ENCODE measurements at regions not wholly inside any gene's neighbourhood (a gene's known extent, or its start where the extent isn't known, plus 50 kb on each side); places are given as distances from the start of the nearest gene placed in this dataset.
"Not testable (repeated sequence)": the region's sequence is repeated elsewhere in the genome, so short reads cannot be mapped to it uniquely, and the experiment has no call there.

DNA sequence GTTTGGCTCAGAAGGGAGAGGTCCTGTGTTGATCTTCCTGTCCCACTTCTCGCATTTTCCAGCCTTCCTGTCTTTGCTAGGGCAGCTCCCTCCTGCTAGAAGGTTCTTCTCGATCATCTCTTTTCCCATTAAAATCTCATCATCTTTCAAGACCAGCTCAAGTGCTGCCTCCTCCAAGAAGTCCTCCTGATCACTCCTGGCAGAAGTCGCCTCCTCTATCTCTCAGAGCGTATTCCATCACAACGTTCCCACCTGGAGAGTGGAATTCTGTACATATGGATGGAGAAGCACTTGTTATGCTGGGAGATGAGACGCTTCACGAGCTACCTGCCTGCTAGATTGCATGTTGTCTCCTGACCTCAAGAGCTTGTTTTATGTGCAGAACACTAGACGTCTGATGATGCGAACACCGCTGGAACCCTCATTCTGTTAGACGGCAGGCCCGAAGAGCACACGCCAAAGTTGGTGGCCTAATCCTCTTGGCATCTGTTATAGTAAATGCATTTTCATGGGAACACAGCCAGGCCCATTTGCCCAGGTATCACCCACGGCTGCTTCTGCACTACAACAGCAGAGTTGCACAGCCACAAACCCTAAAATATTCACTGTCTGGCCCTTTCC lies 68.0 kb upstream of the INSIG1 start:
- peak; percentile 27 for DNase-seq (ENCODE audit: low spot score)

DNA sequence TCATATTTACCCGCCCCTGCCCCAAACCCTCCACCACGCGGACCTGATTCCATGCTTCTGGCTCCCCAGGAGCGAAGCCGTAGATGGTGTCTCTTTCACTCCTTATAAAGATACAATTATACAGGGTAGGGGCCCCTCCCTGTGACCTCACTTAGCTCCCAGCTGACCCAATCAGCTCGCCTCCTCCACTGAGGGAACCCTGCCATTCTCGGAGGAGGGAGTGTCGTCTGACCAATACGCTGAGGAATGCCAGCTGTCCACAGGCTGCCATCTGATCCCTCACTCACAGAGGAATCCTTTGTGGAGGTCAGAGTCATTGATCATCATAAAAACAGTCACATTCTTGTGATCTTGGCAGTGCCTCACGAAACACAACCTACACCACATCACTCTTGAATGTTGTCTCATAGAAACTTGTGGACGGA lies 67.5 kb upstream of the INSIG1 start:
- peak; percentile 96 for DNase-seq (ENCODE audit: low spot score)

DNA sequence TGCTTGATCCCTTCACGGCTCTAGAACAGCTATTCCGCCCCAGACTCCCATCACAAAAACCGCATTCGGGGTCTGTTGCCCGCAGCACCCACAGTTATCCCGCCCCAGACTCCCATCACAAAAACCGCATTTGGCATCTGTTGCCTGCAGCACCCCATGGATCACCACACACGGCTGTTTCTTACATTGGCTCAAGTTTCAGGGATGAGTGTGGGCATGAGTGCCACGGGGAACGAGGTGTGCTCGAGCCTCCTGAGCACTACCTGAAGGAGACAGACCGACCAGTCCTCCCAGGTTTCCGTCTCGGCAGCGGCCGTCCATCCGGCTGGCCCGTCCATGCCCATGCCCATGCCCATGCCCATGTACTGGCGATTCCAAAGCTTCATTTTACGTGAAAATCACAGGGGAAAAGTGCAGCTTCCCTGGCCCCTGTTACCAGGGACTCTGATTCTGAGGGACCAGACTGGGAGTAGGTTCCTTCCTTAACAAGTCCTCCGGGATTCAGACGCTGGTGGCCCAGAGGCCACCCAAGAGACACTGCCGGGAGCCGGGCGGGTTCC lies 66.4 kb upstream of the INSIG1 start:
- no peak for DNase-seq (ENCODE audit: low spot score)

DNA sequence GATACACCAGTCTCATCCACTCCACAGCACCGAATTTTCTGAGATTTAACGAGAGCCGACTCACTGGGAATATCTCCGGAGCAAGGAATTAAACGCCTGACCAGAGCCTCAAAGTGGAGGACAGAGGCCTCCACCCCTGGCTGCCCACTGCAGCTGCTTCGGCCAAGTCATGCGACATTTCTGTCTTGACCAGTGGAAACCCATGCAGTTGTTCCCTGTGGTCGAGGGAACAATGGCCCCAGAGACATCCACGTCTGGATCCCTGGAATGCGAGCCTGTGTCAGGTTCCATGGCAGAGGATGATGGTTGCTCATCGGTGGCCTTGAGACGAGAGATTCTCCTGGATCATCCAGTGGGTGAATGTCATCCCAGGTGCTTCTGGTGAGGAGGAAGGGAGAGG lies 65.7 kb upstream of the INSIG1 start:
- DNase-seq (ENCODE audit: low spot score) = no peak

DNA sequence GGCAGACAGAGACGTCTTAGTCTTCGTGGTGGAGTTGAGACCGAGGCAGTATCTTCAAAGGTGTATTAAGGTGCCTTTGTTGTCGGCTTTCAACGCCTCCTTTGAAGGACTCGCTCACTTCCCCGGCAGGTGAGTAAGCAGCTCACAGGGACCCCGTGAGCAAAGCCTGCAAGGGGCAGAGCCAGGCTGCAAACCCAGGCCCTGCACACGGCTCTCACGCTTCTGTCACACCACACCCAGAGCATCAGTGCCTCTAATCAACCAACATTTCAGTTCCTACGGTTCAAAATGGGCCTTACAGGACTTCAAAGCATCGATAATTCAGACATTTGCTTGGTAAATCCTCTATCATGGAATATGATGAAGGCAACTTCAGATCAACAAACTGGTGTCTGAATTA lies 64.8 kb upstream of the INSIG1 start:
- no peak for DNase-seq (ENCODE audit: low spot score)

DNA sequence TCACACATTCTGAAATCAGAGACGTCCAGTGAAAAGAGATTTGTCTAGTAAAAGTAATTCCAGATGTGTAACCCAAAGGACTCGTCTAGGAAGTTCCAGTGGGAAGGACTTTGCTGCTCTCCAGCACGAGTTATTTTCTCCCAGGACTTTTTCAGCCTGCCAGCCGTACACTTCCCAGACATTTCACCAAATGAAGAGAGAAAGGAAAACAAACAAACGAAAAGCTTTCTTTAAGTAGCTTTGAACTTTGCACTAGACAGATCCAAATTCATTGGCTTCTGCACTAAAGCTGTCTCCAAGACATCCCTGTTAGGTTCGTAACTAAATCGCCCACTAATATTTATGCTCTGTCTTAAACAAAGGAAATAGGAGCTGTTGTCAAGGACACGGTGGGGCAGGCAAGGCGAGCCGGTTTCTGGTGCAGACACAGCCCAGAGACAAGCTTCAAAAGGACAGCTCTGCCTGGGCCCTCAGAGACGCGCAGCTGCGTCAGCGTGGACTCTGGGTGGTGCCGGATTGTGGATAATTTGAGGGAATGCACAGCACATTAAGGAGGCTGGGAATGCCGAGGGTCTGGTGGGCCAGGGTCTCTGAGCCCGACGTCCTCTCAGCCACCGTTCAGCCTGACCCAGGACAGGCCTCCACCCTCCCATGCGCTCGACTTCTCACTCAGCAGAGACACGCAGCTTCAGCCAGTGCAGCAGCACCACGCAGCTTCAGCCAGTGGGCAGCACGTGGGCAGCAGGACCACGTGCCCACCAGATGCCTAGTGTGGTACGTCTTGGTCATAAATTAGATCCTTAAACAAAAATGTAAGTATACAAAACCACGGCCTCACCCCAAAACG lies 64.1 kb upstream of the INSIG1 start:
- no peak for DNase-seq (ENCODE audit: low spot score)

DNA sequence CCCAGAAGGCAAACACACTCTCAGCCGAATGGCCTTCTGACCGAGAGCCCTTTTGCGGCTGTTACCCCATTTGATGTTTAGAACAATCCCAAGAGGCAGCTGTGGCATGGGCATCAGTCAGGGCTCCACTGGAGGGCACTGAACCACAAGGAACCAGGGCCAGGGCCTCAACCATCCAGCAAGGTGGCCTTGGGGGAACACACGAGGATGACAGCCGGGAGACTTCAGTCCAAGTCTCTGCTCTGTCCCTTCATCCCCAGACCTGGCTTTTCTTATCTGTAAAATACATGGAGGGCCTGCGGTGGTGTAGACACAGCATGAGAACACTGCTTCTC lies 63.6 kb upstream of the INSIG1 start:
- no peak for DNase-seq (ENCODE audit: low spot score)

DNA sequence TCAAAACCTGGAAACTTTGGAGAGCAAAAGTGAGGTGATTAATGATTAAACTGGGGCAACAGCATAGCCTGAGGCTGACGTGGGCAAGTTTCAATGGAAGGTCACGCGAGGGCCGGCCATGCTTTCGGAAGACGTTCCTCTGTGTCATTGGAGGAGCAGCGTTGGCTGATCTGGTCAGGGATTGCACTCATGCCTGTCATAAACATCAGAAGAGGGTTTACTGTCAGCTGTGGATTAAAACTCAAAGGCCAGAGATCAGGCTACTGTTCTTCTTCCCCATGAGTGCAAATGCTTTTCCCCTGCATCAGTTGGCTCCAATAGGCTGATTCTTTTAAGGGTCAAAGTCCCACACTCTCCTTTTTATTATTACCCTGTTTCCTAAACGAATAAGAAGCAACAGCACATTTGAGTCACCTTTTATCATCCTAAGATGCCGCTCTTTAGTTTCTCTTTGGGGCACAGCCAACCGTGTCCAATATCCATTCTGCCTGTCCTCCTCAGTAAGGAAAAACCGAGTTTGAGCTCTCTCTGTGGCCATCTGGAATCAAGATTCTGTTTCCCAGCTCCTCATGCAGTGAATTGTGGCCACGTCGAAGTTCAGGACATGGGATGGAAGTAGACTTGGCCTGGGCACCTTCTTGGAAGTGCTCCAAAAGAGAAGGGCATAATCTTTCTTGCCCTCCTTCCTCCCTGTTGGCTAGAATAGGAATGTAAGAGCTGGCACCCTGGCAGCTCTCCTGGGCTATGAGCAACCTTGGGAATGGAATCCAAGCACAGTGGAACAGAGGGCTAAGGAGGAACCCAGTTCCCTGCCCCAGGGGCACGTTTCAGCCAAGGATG lies 62.5 kb upstream of the INSIG1 start:
- peak; percentile 89 for DNase-seq (ENCODE audit: low spot score)

DNA sequence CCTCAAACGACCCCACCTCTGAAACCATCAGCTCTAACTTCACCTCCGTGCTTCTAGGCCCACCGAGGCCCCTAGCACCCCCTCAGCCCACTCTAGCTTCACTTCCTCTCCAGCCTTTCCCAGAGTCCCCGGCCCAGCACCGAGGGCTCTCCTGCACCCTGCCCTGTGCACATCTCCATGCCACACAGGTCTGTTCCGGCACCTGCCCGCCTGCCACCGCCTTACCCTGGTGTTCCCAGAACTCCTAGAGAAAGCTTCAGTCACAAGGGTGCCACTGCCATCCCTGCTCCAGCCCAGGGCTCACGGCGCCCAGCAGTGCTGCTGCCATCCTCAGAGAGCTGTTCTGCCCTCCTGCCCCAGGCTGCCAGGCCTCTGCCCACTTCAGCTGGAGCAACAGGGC lies 61.3 kb upstream of the INSIG1 start:
- no peak for DNase-seq (ENCODE audit: low spot score)

DNA sequence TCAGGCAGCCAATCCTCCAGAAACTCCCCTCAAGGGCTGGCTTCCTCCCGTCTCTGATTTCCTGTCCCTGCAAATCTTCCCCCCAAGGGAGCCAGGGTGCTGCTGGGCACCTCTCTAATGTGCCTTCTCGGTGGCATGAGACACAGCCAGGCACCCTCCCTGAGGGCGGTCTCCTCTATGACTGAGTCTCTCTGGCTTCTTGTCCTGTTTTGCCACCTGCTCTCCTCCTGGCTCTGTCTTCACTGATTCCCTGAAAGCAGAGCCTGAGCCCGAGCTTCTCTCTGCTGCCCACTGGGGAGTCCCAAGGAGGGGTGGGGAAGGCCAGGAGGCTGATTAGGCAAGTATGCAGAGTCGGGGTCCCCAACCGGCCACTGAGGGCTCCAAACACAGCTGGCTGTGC lies 60.4 kb upstream of the INSIG1 start:
- DNase-seq (ENCODE audit: low spot score) = no peak

DNA sequence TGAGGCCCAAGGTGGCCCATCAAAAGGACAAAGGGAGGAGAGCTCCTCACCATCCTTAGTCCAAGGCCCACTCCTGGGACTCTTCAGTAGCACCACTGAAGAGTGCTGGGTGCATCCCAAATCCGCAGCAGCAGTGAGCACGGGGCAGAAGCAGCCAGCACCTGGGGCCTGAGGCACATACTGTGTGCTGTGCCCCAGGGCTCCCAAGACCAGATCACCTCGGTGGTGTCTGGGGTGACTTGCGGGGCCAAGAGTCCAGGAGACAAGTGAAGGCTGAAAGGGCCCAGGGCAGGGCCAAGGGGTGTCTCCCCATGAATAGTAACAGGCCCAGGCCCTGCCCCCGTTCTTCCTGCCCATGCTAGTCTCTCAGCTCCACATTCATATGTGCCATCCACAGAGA lies 59.9 kb upstream of the INSIG1 start:
- no peak for DNase-seq (ENCODE audit: low spot score)

DNA sequence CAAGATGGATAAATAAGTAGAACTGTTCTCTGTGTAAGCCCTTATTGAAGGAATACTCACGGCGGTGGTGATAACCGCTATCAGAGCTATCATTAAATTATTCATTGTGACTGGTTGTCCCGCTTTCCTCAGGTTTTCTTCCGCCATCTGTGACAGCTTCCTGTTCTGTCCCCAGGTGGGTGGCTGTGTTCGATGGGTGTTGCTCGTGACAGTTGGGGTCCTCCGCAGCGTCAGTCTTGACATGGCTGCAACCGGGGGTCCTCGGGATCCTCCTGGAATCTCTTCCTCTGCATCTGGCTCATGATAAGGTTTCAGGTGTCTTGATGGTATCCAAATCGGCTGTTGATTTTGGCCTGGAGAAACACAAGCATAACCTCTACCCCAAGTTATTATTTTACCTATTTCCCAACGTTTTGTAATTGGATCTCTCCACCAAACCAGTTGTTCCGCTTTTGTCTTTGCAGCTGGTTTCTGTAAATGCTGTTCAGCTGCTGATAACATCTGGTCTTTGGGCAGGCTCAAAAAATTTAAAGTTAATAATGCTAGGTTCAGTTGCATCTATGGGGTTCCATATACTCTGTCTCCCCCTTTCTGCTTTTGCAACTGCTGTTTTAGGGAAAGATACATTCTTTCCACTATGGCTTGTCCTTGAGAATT lies 58.1 kb upstream of the INSIG1 start:
- not testable (repeated sequence) for DNase-seq (ENCODE audit: low spot score)

DNA sequence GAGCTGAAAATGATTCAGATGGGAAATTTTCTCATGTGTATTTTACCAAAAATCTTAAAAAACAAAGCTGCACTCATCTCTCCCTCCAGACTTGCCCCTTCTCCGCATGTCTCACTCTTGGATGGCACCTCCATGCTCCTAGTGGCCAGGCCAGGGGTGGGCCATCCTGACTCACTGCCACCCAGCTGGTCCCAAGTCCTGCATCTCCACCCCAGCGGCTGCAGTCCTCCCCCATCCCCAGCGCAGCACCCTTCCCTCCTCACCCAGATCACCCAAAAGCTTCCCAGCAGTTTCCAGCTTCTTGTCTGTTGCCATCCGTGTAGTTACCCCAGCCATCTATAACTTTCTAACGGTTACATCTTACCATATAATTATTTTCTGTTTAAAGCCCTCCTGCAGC lies 53.0 kb upstream of the INSIG1 start:
- DNase-seq (ENCODE audit: low spot score) = no peak

DNA sequence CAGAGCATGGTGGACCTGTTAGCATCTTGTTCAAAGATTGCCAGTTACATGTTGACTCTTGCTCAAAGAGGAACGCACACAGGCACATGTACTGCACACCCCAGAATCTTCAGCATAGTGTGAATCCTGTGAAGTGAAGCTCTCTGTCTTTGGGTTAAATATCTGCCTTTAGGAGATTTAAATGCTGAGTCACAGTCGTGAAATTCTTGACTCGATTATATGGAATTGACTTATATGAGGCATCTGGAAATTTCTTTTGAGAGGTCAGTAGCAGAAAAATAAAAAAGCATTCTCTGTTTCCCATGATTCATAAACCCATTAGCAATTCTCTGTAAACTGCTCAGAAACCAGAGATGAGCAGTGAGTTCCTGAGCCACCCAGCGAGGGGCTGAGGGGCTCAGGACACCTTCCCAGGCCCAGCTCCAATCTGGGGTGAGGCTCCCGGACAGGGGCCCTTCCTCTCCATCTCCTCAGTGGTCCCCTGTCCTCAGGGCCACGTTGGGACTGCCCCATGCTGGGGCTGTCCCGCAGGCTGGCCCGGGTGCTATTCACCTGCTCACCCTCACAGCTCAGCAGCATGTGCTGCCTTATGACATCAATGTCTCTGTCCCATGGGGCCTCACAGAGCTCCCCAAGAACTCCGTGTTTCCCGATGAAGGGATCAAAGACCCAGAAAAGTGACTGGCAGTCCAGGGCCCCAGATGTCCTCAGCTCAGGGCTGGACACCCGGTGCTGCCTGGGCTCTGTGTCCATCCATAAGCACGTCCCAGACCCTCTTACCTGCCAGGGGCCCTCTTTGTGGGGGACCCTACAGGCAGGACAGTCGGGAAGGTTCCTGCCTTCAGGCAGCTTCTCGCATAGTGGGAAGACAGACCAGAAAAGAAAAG lies 50.0 kb upstream of the INSIG1 start:
- no peak for DNase-seq (ENCODE audit: low spot score)

All from LoVo (cell line).